HepG2 (cell line): ENCODE measurements at regions not wholly inside any gene's neighbourhood (a gene's known extent, or its start where the extent isn't known, plus 50 kb on each side); places are given as distances from the start of the nearest gene placed in this dataset.

Source experiments
- ATAC-seq: fragments of 200-7000 bp; cut with Tn5 transposase; 3 replicates; pipeline ENCODE4 v1.9.1; 2020; ENCODE audit warnings: mild to moderate bottlenecking, moderate library complexity
- BruUV-seq: library from RNA; stranded (reverse); fragments of 400-500 nt; replicated peaks from 2 replicates; lab custom pipeline; 2021; lab: Mats Ljungman, UMichigan
- CTCF ChIA-PET: fragments of 300-600 bp; formaldehyde crosslinking; extraction: SDS; loops from one replicate; lab custom pipeline; 2021; ENCODE audit warnings: low total read pairs, inconsistent platforms, low intra/inter-chr PET ratio; lab: Yijun Ruan, JAX
- POLR2A ChIA-PET: fragments of 350-600 bp; sonication (Branson Sonifier 250); formaldehyde crosslinking; loops from one replicate; lab custom pipeline; 2020; ENCODE audit warnings: antibody characterized with exemption, inconsistent platforms; lab: Yijun Ruan, JAX
- DNase-seq: peaks from one replicate; pipeline ENCODE4 v3.0.0-alpha.2; 2015; ENCODE audit warnings: low spot score
- FAIRE-seq: peaks from 3 replicates; lab custom pipeline; 2011; peaks lifted over from hg19 to GRCh38; lab: Jason Lieb, UNC
- H2AFZ ChIP-seq: one replicate; pipeline ENCODE4 v1.6.1; 2011; ENCODE audit warnings: low read length, inconsistent platforms
- H3K27ac ChIP-seq: fragments of 300-600 bp; 3 replicates; pipeline ENCODE4 v1.8.0; 2011; ENCODE audit warnings: mixed run types, mild to moderate bottlenecking, mixed read lengths, low read length, inconsistent platforms; ENCODE audit not compliant: insufficient read depth; ENCODE audit errors: extremely low read length
- H3K27me3 ChIP-seq, 2 experiments: fragments of 200-600 bp in 1 of 2; 2 replicates in 1 of 2; 3 replicates in 1 of 2; pipeline versions ENCODE4 v1.6.0 to v1.8.0; 2011; ENCODE audit warnings: low read length in 2 of 2, mild to moderate bottlenecking in 2 of 2, moderate library complexity in 2 of 2, inconsistent platforms in 1 of 2; ENCODE audit not compliant: insufficient read depth in 2 of 2, control insufficient read depth in 1 of 2
- H3K36me3 ChIP-seq, 2 experiments: fragments of 200-600 bp in 1 of 2; replicated peaks in 1 of 2; 2 replicates in 1 of 2; 3 replicates in 1 of 2; pipeline versions ENCODE4 v1.5.1 to v1.8.0; 2011; ENCODE audit warnings: low read length in 2 of 2, inconsistent platforms in 1 of 2; ENCODE audit not compliant: insufficient read depth in 2 of 2, control insufficient read depth in 1 of 2
- H3K4me1 ChIP-seq: 2 replicates; pipeline ENCODE4 v1.5.1; 2012; ENCODE audit warnings: low read length, inconsistent platforms; ENCODE audit not compliant: insufficient read depth
- H3K4me2 ChIP-seq: 2 replicates; pipeline ENCODE4 v1.6.0; 2011; ENCODE audit warnings: low read depth, low read length, inconsistent platforms
- H3K4me3 ChIP-seq, 3 experiments: fragments of 200-600 bp in 1 of 3; sonication (generic), shearing (Covaris generic) in 1 of 3; replicated peaks in 1 of 3; 2 replicates each; pipeline ENCODE4 v1.5.1; 2011 to 2016; ENCODE audit warnings: low read length in 3 of 3, inconsistent platforms in 2 of 3, low read depth in 2 of 3, mild to moderate bottlenecking in 2 of 3, control low read depth in 1 of 3, mixed read lengths in 1 of 3; ENCODE audit not compliant: insufficient read depth in 1 of 3
- H3K79me2 ChIP-seq: one replicate; pipeline ENCODE4 v1.6.1; 2011; ENCODE audit warnings: low read length, inconsistent platforms; ENCODE audit not compliant: insufficient read depth
- H3K9ac ChIP-seq: 2 replicates; pipeline ENCODE4 v1.6.0; 2011; ENCODE audit warnings: mild to moderate bottlenecking, low read depth, low read length, inconsistent platforms; ENCODE audit not compliant: insufficient read depth
- H3K9me3 ChIP-seq: 2 replicates; pipeline ENCODE4 v1.5.1; 2012; ENCODE audit warnings: mild to moderate bottlenecking, low read length
- H4K20me1 ChIP-seq: 2 replicates; pipeline ENCODE4 v1.6.0; 2011; ENCODE audit warnings: inconsistent platforms, mild to moderate bottlenecking, low read length, moderate library complexity; ENCODE audit not compliant: insufficient read depth
- DR1 ChIP-seq: sonication (generic); formaldehyde crosslinking; IDR thresholded peaks from 2 replicates; pipeline ENCODE4 v1.8.0; 2021; ENCODE audit warnings: mild to moderate bottlenecking, missing genetic modification reagents, inconsistent platforms
- E2F1 ChIP-seq: sonication (generic); formaldehyde crosslinking; IDR thresholded peaks from 2 replicates; pipeline ENCODE4 v1.5.0; 2020; ENCODE audit warnings: missing genetic modification reagents
- GTF2F1 ChIP-seq: fragments of 150-350 bp; IDR thresholded peaks from 2 replicates; pipeline ENCODE4 v1.6.1; 2014; ENCODE audit warnings: low read length
- HNRNPK ChIP-seq: fragments of 200-400 bp; formaldehyde crosslinking; IDR thresholded peaks from 2 replicates; pipeline ENCODE4 v1.6.1; 2018; ENCODE audit warnings: low read length, low read depth, moderate library complexity, mild to moderate bottlenecking; ENCODE audit not compliant: poor library complexity, severe bottlenecking
- KDM5A ChIP-seq: fragments of 200-600 bp; sonication (generic); IDR thresholded peaks from 2 replicates; pipeline ENCODE4 v1.7.0; 2018; ENCODE audit warnings: antibody characterized with exemption, mild to moderate bottlenecking, low read length, borderline replicate concordance
- KDM5B ChIP-seq: sonication (generic); formaldehyde crosslinking; IDR thresholded peaks from 2 replicates; pipeline ENCODE4 v1.4.0; 2020; ENCODE audit warnings: missing genetic modification reagents, mild to moderate bottlenecking, borderline replicate concordance
- PLRG1 ChIP-seq: fragments of 450-650 bp; conservative IDR thresholded peaks from 2 replicates; pipeline ENCODE4 v1.6.1; 2016
- TFDP1 ChIP-seq: IDR thresholded peaks from 2 replicates; pipeline ENCODE4 v1.6.1; 2016; ENCODE audit warnings: missing compliant biosample characterization, missing genetic modification reagents, borderline replicate concordance
- ZBED4 ChIP-seq: sonication (generic); formaldehyde crosslinking; IDR thresholded peaks from 2 replicates; pipeline ENCODE4 v1.4.0; 2020; ENCODE audit warnings: missing genetic modification reagents, borderline replicate concordance
- ZBTB33 ChIP-seq: sonication (generic); formaldehyde crosslinking; IDR thresholded peaks from 2 replicates; pipeline ENCODE4 v1.4.0; 2020; ENCODE audit warnings: missing genetic modification reagents
- ZNF335 ChIP-seq: sonication (generic); formaldehyde crosslinking; IDR thresholded peaks from 2 replicates; pipeline ENCODE4 v1.4.0; 2020; ENCODE audit warnings: missing genetic modification reagents
- WGBS: methylation state at CpG from one replicate; pipeline ENCODE4 v1.1.6; 2017; ENCODE audit warnings: low lambda C conversion rate; 5-methylcytosine and 5-hydroxymethylcytosine counted together
- in situ Hi-C: cut with HindIII; loops from 2 replicates; pipeline ENCODE4 v1.10.0; 2017; ENCODE audit warnings: low pct_unique_long_range_greater_than_20kb; ENCODE audit not compliant: extremely low pct_ligation_motif_present
- intact Hi-C: fragments of 100-400 bp; cut with micrococcal nuclease; formaldehyde crosslinking; loops from one replicate; pipeline ENCODE4 v1.10.0; 2022; ENCODE audit not compliant: unreplicated experiment

- POLR2A ChIA-PET, result no interaction called here
- H3K27ac ChIP-seq, result no peak overlapping the region
- in situ Hi-C loops (no loop called here), intact Hi-C loops (no loop called here)
- H3K9ac ChIP-seq, result no peak overlapping the region
- H3K36me3 ChIP-seq, result no peaks in the 10 kb centered on the region
- DNase-seq, result no peak
- TF ChIP-seq PLRG1 (no peak), ZBED4 (CRISPR knock-in tag) (no peak), ZNF335 (CRISPR knock-in tag) (no peak), E2F1 (CRISPR knock-in tag) (no peak), GTF2F1 (no peak), KDM5A (no peak), DR1 (CRISPR knock-in tag) (no peak), ZBTB33 (CRISPR knock-in tag) (no peak), TFDP1 (no peak), HNRNPK (no peak), KDM5B (CRISPR knock-in tag) (no peak)
- CTCF ChIA-PET, result no interaction called here
- no peaks in the 10 kb centered on the region for H3K79me2 ChIP-seq
- ATAC-seq, result no peak
- no peak overlapping the region for H2AFZ ChIP-seq
- H3K4me2 ChIP-seq, result no peak overlapping the region
- BruUV-seq, result no TSS peak
- no peaks in the 10 kb centered on the region for H3K4me1 ChIP-seq
- no peaks in the 10 kb centered on the region for H3K9me3 ChIP-seq
- no peaks in the 10 kb centered on the region for H4K20me1 ChIP-seq
- WGBS, result 16% methylated on average over 7 of the region's 7 CpGs
- no peaks in the 10 kb centered on the region for H3K27me3 ChIP-seq
- H3K4me3 ChIP-seq, result no peak overlapping the region
- no peak for FAIRE-seq
Observed at GRCh38 chr4:55178226-55179005, 53.0 kb upstream of the KDR start.
